ENCODE measurements at regions not wholly inside any gene's neighbourhood (a gene's known extent, or its start where the extent isn't known, plus 50 kb on each side); places are given as distances from the start of the nearest gene placed in this dataset.

DNA sequence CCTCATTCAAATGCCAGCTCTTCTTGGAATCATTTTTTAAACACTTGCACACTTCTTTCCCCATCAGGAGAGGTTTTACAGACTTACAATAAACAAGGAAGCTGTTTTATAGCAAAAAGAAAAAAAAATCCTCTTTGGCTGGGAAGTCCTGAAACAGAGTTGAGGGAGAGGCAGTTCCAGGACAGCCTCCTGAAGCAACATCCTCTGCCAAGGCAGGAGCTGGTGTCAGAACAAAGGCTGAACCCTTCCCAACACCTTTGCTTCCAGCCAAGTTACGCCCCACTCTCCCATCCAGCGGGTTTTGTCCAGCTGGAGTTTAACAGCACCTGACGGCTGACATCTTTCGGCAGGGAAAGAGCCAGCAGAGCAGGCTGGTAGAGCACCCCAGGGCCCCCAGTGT is 287.8 kb downstream of the RRAGC start:
- TF ChIP-seq EP300 (IDR thresholded peaks at IDR 0.05), result no peak
- TF ChIP-seq POLR2AphosphoS5 (IDR thresholded peaks at IDR 0.05), result peak; percentile 30
- WGBS, 2 donors (ENCODE audit: low coverage in 1 of 2), result 19 to 26% methylated on average over 3 to 4 of the region's 4 CpGs
- peak; percentile 80 for ATAC-seq
- Histone ChIP-seq H3K4me1 (peaks cover 0 to 21% (median 6%) of the 10 kb centered on the region in 3 donors), H3K9me3 (no peaks in the 10 kb centered on the region), H3K27me3 (peaks cover 35% of the 10 kb centered on the region), H3K4me3 (no peak overlapping the region), H3K27ac (peak overlapping the region in 1 of 4 donors; percentile 60), H3K36me3 (no peaks in the 10 kb centered on the region)

DNA sequence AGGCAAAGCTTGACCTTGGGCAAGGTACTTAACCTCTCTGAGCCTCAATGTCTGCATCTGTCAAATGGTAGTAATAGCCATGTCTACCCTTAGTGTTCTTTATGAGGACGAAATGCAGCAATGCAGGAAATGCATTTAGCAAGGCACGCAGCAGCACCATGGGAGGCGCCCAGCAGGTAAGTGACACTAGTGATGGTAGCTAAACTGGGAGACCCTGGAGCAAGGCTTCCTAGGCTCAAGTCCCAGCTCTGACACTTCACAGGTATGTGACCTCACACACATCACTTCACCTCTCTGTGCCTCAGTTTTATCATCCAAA is 289.0 kb downstream of the RRAGC start:
- no peak overlapping the region for H3K4me3 ChIP-seq
- peaks cover 31% of the 10 kb centered on the region for H3K27me3 ChIP-seq
- no peaks in the 10 kb centered on the region for H3K9me3 ChIP-seq
- H3K36me3 ChIP-seq, result no peaks in the 10 kb centered on the region
- ATAC-seq, result no peak
- H3K27ac ChIP-seq, result no peak overlapping the region
- H3K4me1 ChIP-seq, result peaks cover 0 to 21% (median 6%) of the 10 kb centered on the region in 3 donors
- WGBS, 2 donors (ENCODE audit: low coverage in 1 of 2), result 88 to 100% methylated on average over 1 to 3 of the region's 3 CpGs
- TF ChIP-seq POLR2AphosphoS5 (IDR thresholded peaks at IDR 0.05) (no peak), EP300 (IDR thresholded peaks at IDR 0.05) (no peak), POLR2A (IDR thresholded peaks at IDR 0.05) (no peak)
- TF ChIP-seq, protein P1, sequence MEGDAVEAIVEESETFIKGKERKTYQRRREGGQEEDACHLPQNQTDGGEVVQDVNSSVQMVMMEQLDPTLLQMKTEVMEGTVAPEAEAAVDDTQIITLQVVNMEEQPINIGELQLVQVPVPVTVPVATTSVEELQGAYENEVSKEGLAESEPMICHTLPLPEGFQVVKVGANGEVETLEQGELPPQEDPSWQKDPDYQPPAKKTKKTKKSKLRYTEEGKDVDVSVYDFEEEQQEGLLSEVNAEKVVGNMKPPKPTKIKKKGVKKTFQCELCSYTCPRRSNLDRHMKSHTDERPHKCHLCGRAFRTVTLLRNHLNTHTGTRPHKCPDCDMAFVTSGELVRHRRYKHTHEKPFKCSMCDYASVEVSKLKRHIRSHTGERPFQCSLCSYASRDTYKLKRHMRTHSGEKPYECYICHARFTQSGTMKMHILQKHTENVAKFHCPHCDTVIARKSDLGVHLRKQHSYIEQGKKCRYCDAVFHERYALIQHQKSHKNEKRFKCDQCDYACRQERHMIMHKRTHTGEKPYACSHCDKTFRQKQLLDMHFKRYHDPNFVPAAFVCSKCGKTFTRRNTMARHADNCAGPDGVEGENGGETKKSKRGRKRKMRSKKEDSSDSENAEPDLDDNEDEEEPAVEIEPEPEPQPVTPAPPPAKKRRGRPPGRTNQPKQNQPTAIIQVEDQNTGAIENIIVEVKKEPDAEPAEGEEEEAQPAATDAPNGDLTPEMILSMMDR (IDR thresholded peaks at IDR 0.05), result no peak

DNA sequence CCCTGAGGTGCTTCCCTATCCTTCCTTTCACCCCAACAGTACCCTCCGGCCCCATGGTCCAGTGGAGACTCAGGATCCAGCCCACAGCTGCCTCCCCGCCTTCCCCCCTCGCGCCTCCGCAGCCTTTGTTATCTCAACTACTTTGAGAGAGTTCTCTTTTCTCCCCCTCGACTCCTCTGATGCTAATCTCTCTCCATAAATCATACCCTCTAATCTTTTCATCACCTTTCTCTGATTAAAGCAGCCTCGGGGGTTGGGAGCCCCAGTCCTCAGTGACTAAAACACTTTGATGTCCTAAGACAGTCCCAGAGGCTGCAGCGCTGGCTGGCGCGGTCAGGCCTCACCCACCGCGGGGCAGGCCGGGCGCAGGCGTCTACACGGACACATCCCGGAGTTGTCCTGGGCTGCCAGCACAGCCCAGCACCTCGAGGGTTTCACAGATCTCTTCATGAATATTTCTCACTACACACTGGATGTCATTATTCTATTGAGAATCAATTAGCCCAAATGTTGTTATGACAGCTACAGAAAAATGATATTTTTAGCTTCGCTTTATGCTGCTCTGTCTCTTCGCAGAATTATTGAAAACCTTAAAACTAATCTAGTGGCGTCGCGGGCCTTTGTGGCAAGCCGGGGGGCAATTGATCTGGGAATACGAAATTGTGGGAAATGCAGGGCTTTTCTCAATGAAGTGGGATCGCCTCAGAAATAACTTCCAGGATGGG is 289.5 kb downstream of the RRAGC start:
- Histone ChIP-seq H3K4me1 (peaks cover 0 to 21% (median 6%) of the 10 kb centered on the region in 3 donors), H3K9me3 (no peaks in the 10 kb centered on the region), H3K36me3 (no peaks in the 10 kb centered on the region), H3K27ac (no peak overlapping the region), H3K4me3 (no peak overlapping the region), H3K27me3 (peaks cover 29% of the 10 kb centered on the region)
- WGBS, 2 donors (ENCODE audit: low coverage in 1 of 2), result 55 to 57% methylated on average over 3 to 15 of the region's 26 CpGs
- TF ChIP-seq POLR2A (IDR thresholded peaks at IDR 0.05) (no peak), EP300 (IDR thresholded peaks at IDR 0.05) (no peak), POLR2AphosphoS5 (IDR thresholded peaks at IDR 0.05) (no peak)
- TF ChIP-seq, protein P1 (IDR thresholded peaks at IDR 0.05), result no peak
- ATAC-seq, result no peak

DNA sequence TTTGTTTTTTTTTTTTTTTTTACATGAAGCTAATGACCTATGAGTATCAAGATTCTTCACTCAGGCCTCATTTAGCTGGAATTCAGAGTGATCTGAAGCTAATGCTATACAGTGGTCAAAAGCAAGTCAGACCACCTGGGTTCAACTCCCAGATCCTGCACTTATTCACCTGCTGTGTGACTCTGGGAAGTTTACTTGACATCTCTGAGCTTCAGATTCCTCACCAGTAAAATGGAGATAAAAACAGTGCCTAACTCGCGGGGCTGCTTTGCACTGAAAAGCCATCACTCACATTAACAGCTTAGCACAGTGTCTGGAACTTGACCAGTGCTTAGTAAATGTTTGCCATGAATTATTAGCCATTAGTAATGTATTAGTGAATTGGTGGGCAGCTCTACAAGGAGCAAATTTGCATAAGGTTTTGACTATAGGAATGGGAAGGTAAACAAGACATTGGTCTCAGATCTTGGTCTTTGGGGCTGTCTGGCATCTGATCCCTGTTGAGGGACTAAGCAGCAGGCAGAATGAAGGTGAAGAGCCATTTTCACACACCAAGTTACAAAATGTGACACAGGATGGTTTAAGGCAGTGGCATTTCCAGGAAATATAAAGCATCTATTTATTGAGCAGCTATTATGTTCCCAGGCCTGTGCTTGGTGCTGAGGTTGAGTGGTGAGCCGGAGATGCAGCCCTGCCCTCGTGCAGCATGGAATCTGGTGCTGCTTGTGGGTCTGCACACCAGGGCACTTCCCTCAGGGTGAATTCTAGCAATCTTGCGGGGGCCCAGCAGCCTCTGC is 291.3 kb downstream of the RRAGC start:
- Histone ChIP-seq H3K9me3 (no peaks in the 10 kb centered on the region), H3K27ac (no peak overlapping the region), H3K4me1 (peaks cover 0 to 21% (median 6%) of the 10 kb centered on the region in 3 donors), H3K4me3 (no peak overlapping the region), H3K36me3 (no peaks in the 10 kb centered on the region), H3K27me3 (peaks cover 42% of the 10 kb centered on the region)
- WGBS, 2 donors (ENCODE audit: low coverage in 1 of 2), result 70 to 90% methylated on average over 2 to 4 of the region's 5 CpGs
- TF ChIP-seq POLR2A (IDR thresholded peaks at IDR 0.05), result no peak
- no peak for TF ChIP-seq EP300 (IDR thresholded peaks at IDR 0.05)
- TF ChIP-seq POLR2AphosphoS5 (IDR thresholded peaks at IDR 0.05), result no peak
- TF ChIP-seq, protein P1 (IDR thresholded peaks at IDR 0.05), result no peak
- no peak for ATAC-seq

DNA sequence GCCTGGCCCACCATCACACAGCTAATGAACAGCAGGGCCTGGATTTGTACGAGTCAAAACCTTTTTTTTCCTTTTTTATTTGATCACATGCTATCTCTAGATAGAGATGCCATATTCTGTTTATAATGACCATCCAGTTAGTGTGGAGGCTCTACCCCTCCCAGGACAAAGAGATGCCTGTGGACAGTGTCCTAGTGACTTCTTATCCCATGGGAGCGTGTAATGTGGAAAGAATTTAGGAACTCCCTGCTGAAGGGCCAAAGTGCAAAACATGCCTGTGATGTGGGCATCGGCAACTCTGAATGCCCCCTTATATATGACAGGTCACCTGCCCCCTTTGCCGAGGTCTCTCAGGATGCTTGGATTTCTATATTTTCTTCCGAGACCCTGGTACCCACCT is 292.2 kb downstream of the RRAGC start:
- Histone ChIP-seq H3K36me3 (no peaks in the 10 kb centered on the region), H3K27me3 (peaks cover 50% of the 10 kb centered on the region), H3K27ac (no peak overlapping the region), H3K9me3 (no peaks in the 10 kb centered on the region), H3K4me3 (no peak overlapping the region), H3K4me1 (peaks cover 0 to 20% (median 6%) of the 10 kb centered on the region in 3 donors)
- no peak for ATAC-seq
- TF ChIP-seq, protein P1 (IDR thresholded peaks at IDR 0.05), result no peak
- TF ChIP-seq POLR2AphosphoS5 (IDR thresholded peaks at IDR 0.05) (no peak), POLR2A (IDR thresholded peaks at IDR 0.05) (no peak), EP300 (IDR thresholded peaks at IDR 0.05) (no peak)
- 76 to 94% methylated on average over 4 to 5 of the region's 5 CpGs for WGBS, 2 donors (ENCODE audit: low coverage in 1 of 2)
